ENCODE measurements at regions not wholly inside any gene's neighbourhood (a gene's known extent, or its start where the extent isn't known, plus 50 kb on each side); places are given as distances from the start of the nearest gene placed in this dataset.
"Not testable (repeated sequence)": the region's sequence is repeated elsewhere in the genome, so short reads cannot be mapped to it uniquely, and the experiment has no call there.

- DNase-seq (ENCODE audit: low read depth) = no peak
- H3K4me3 ChIP-seq (ENCODE audit: low read depth, low read length) = no peak overlapping the region
- TF ChIP-seq MYC (IDR thresholded peaks at IDR 0.05; ENCODE audit: low read depth, low read length) = no peak
- TF ChIP-seq CTCF (IDR thresholded peaks at IDR 0.05; ENCODE audit: low read depth, low read length) = no peak
- TF ChIP-seq POLR2A (IDR thresholded peaks at IDR 0.05; ENCODE audit: extremely low read depth, insufficient read length) = no peak
- TF ChIP-seq MAX (IDR thresholded peaks at IDR 0.05; ENCODE audit: low read depth, low read length) = no peak
Measured at GRCh38 chr11:93059117-93059957, 89.9 kb downstream of the MTNR1B start.

- H3K4me3 ChIP-seq (ENCODE audit: low read depth, low read length) = no peak overlapping the region
- TF ChIP-seq CTCF (IDR thresholded peaks at IDR 0.05; ENCODE audit: low read depth, low read length) (no peak), MYC (IDR thresholded peaks at IDR 0.05; ENCODE audit: low read depth, low read length) (no peak), MAX (IDR thresholded peaks at IDR 0.05; ENCODE audit: low read depth, low read length) (no peak), POLR2A (IDR thresholded peaks at IDR 0.05; ENCODE audit: extremely low read depth, insufficient read length) (no peak)
- DNase-seq (ENCODE audit: low read depth) = no peak
Measured at GRCh38 chr11:93063086-93063485, 93.6 kb downstream of the MTNR1B start.

- H3K4me3 ChIP-seq (ENCODE audit: low read depth, low read length) = not testable (repeated sequence)
- DNase-seq (ENCODE audit: low read depth) = peak; percentile 13
Measured at GRCh38 chr11:93065074-93065674, 95.7 kb downstream of the MTNR1B start.

- DNase-seq (ENCODE audit: low read depth) = no peak
- H3K4me3 ChIP-seq (ENCODE audit: low read depth, low read length) = no peak overlapping the region
- TF ChIP-seq POLR2A (IDR thresholded peaks at IDR 0.05; ENCODE audit: extremely low read depth, insufficient read length) (no peak), CTCF (IDR thresholded peaks at IDR 0.05; ENCODE audit: low read depth, low read length) (no peak), MAX (IDR thresholded peaks at IDR 0.05; ENCODE audit: low read depth, low read length) (no peak)
Measured at GRCh38 chr11:93067881-93068390, 98.5 kb downstream of the MTNR1B start.

GRCh38 chr11:93072229-93072914, 102.9 kb downstream of the MTNR1B start:
- no peak for TF ChIP-seq MYC (IDR thresholded peaks at IDR 0.05; ENCODE audit: low read depth, low read length)
- TF ChIP-seq POLR2A (IDR thresholded peaks at IDR 0.05; ENCODE audit: extremely low read depth, insufficient read length) = no peak
- no peak for TF ChIP-seq CTCF (IDR thresholded peaks at IDR 0.05; ENCODE audit: low read depth, low read length)
- TF ChIP-seq MAX (IDR thresholded peaks at IDR 0.05; ENCODE audit: low read depth, low read length) = no peak
- H3K4me3 ChIP-seq (ENCODE audit: low read depth, low read length) = no peak overlapping the region
- no peak for DNase-seq (ENCODE audit: low read depth)

GRCh38 chr11:93073026-93073425, 103.6 kb downstream of the MTNR1B start:
- TF ChIP-seq MYC (IDR thresholded peaks at IDR 0.05; ENCODE audit: low read depth, low read length) = no peak
- DNase-seq (ENCODE audit: low read depth) = no peak
- no peak overlapping the region for H3K4me3 ChIP-seq (ENCODE audit: low read depth, low read length)
